Naive thymus-derived CD8-positive, alpha-beta T cell (primary cell): ENCODE measurements at regions not wholly inside any gene's neighbourhood (a gene's known extent, or its start where the extent isn't known, plus 50 kb on each side); places are given as distances from the start of the nearest gene placed in this dataset.
"Not testable (repeated sequence)": the region's sequence is repeated elsewhere in the genome, so short reads cannot be mapped to it uniquely, and the experiment has no call there.

Source experiments
- ATAC-seq, 2 donors: fragments of 150-1000 bp; cut with Tn5 transposase in 1 of 2; sonication (Bioruptor Pico), chemical (Tn5 transposase) in 1 of 2; 1 replicate in 1 of 2; 2 replicates in 1 of 2; pipeline ENCODE4 v1.10.0; 2021; ENCODE audit warnings: mild to moderate bottlenecking in 2 of 2, moderate library complexity in 2 of 2
- POLR2A ChIA-PET: fragments of 350-600 bp; sonication (Branson Sonifier 250); formaldehyde crosslinking; loops from one replicate; lab custom pipeline; 2021; ENCODE audit warnings: antibody characterized with exemption; lab: Charles Lee
- DNase-seq, 10 donors: peaks; one replicate each; pipeline versions ENCODE4 v3.0.0 to v3.0.0-alpha.2; 2020 to 2022
- H3K27ac Mint-ChIP-seq, 10 donors: one replicate each; pipeline ENCODE4 v1.8.0; 2020 to 2022; ENCODE audit warnings: mild to moderate bottlenecking in 10 of 10, mixed read lengths in 10 of 10, moderate library complexity in 4 of 10, inconsistent platforms in 1 of 10
- H3K27me3 Mint-ChIP-seq, 5 donors: one replicate each; pipeline ENCODE4 v1.8.0; 2021 to 2022; ENCODE audit warnings: mixed read lengths in 5 of 5
- H3K36me3 Mint-ChIP-seq, 3 donors: one replicate each; pipeline ENCODE4 v1.8.0; 2020 to 2022; ENCODE audit warnings: mixed read lengths in 3 of 3, mild to moderate bottlenecking in 2 of 3, inconsistent platforms in 1 of 3
- H3K4me1 Mint-ChIP-seq, 4 donors: one replicate each; pipeline ENCODE4 v1.8.0; 2021 to 2022; ENCODE audit warnings: mixed read lengths in 4 of 4
- H3K4me3 Mint-ChIP-seq, 10 donors: one replicate each; pipeline ENCODE4 v1.8.0; 2020 to 2022; ENCODE audit warnings: mild to moderate bottlenecking in 10 of 10, mixed read lengths in 10 of 10, moderate library complexity in 6 of 10, inconsistent platforms in 1 of 10
- H3K9me3 Mint-ChIP-seq, 9 donors: one replicate each; pipeline ENCODE4 v1.8.0; 2020 to 2022; ENCODE audit warnings: mixed read lengths in 9 of 9, mild to moderate bottlenecking in 3 of 9, inconsistent platforms in 1 of 9, moderate library complexity in 1 of 9

DNA sequence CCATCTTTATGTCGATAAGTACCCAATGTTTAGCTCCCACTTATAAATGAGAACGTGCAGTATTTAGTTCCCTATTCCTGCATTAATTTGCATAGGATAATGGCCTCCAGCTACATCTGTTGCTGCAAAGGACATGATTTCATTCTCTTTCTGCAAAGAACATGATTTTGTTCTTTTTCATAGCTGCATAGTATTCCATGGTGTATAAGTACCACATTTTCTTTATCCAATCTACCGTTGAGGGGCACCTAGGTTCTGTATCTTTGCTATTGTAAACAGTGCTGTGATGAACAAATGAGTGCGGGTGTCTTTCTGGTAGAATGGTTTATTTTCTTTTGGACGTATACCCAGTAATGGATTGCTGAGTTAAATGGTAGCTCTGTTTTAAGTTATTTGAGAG is 63.0 kb downstream of the HLX start:
- H3K36me3 Mint-ChIP-seq = no peaks in the 10 kb centered on the region
- POLR2A ChIA-PET = no interaction called here

DNA sequence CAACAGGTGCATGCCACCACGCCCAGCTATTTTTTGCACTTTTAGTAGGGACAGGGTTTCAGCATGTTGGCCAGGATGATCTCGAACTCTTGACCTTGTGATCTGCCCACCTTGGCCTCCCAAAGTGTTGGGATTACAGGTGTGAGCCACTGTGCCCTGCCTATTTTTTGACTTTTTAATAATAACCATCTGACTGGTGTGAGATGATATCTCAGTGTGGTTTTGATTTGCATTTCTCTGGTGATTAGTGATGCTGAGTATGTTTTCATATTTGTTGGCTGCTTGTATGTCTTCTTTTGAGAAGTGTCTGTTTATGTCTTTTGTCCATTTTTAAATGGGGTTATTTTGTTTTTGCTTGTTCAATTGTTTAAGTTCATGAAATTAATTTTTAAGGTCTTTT is 63.7 kb downstream of the HLX start:
- H3K27me3 Mint-ChIP-seq = peaks cover 0 to 22% (median 11%) of the 10 kb centered on the region in 5 donors
- H3K4me1 Mint-ChIP-seq, POLR2A ChIA-PET, ATAC-seq, H3K4me3 Mint-ChIP-seq, DNase-seq, H3K9me3 Mint-ChIP-seq, H3K36me3 Mint-ChIP-seq, H3K27ac Mint-ChIP-seq: not testable (repeated sequence)

More for the DNA sequence above, 63.0 kb downstream of the HLX start:
- Mint-ChIP-seq H3K9me3 (peaks cover 0 to 9% (median 0%) of the 10 kb centered on the region in 9 donors), H3K27ac (no peak overlapping the region), H3K4me1 (no peaks in the 10 kb centered on the region), H3K27me3 (peaks cover 0 to 20% (median 9%) of the 10 kb centered on the region in 5 donors), H3K4me3 (no peak overlapping the region)
- DNase-seq (no peak), ATAC-seq (no peak)

DNA sequence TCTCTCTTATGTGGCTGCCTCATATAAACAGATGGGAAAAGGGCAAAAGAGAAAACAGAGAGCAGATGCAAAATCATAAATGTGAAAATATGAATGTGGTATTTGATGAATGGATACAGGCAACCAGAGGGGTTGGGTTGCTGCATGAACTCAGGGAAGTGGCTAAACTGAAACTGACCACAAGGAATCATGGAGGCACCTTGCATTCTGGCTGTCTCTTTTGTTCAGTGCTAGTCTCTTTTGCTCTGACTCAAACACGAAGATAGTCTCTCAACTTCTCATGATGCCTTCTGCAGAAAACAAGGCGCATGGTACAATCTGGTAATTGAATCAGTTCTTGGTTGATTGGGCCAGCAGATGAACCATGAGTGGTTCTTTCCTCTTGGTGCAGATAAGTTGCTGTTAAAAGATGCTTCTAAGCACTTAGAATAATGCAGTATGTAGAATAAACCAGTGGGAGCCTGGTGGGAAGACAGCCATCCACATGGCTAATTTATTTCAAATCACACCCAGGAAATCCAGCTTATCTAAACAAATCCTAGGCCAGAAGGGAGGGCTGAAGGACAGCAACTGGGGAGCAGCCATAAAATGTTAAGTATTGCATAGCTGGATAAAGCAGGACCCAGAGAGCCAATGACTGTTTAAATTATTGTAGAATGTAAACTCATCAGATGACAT is 64.2 kb downstream of the HLX start:
- no peaks in the 10 kb centered on the region for H3K36me3 Mint-ChIP-seq
- H3K27me3 Mint-ChIP-seq = peaks cover 0 to 27% (median 11%) of the 10 kb centered on the region in 5 donors
- H3K4me3 Mint-ChIP-seq = no peak overlapping the region
- H3K4me1 Mint-ChIP-seq = no peaks in the 10 kb centered on the region
- POLR2A ChIA-PET = no interaction called here
- ATAC-seq (no peak), DNase-seq (no peak)
- H3K9me3 Mint-ChIP-seq = peaks cover 0 to 9% (median 3%) of the 10 kb centered on the region in 9 donors
- H3K27ac Mint-ChIP-seq = no peak overlapping the region

DNA sequence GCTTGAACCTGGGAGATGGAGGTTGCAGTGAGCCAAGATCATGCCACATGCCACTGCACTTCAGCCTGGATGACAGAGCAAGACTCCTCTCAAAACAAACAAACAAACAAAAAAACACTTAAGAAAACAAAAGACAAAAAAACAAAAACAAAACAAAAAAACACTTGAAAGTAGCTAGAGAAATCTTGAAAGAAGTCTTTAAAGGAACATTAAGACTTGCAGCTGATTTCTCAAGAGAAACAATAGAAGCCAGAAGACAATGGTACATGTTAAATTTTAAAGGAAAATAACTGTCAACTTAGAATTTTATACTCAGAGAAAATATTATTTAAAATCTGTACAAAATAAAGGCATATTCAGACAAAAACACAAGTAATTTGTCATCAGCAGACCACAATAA is 71.3 kb downstream of the HLX start:
- POLR2A ChIA-PET = no interaction called here

DNA sequence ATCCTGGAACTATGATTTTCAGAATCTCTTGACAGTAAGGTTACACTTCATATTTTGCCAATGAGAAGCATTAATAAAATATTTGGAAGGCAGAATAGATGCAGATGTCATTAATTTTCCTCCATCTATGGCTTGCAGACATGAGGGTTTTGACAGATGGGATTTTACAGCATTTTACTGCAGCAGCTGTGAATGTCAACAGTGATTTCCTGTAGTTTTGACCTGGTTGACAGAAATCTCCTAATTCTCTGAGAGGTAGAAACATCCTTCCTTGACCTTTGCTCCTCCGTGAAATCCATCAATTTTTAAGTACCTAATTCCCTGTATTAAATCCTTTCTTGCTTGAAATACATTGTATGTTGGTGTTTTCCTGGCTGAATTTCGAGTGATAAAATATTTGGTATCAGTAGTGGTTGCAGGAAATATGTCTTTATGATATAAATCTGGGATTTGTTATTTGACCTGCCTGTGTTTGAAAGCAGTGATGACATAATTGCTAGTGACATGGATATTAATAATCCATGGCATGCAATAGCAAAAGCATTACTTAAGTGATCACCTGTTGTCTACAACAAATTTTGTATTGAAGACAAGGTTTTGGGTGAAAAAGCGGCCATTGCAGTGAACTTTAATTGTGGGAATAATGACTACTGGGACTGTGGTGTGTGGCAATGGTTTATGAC is 73.9 kb downstream of the HLX start:
- ATAC-seq = no peak
- H3K4me3 Mint-ChIP-seq = no peak overlapping the region
- H3K4me1 Mint-ChIP-seq = no peaks in the 10 kb centered on the region
- H3K36me3 Mint-ChIP-seq = peaks cover 0 to 8% (median 0%) of the 10 kb centered on the region in 3 donors
- no peak for DNase-seq
- POLR2A ChIA-PET = no interaction called here
- H3K27me3 Mint-ChIP-seq = peaks cover 0 to 5% (median 0%) of the 10 kb centered on the region in 5 donors
- peaks cover 0 to 35% (median 12%) of the 10 kb centered on the region in 9 donors for H3K9me3 Mint-ChIP-seq
- no peak overlapping the region for H3K27ac Mint-ChIP-seq

More for the DNA sequence above, 71.3 kb downstream of the HLX start:
- DNase-seq (no peak), ATAC-seq (no peak)
- peaks cover 0 to 17% (median 5%) of the 10 kb centered on the region in 5 donors for H3K27me3 Mint-ChIP-seq
- peaks cover 0 to 35% (median 12%) of the 10 kb centered on the region in 9 donors for H3K9me3 Mint-ChIP-seq
- H3K36me3 Mint-ChIP-seq = peaks cover 0 to 8% (median 0%) of the 10 kb centered on the region in 3 donors
- no peak overlapping the region for H3K27ac Mint-ChIP-seq
- H3K4me3 Mint-ChIP-seq = no peak overlapping the region
- no peaks in the 10 kb centered on the region for H3K4me1 Mint-ChIP-seq

DNA sequence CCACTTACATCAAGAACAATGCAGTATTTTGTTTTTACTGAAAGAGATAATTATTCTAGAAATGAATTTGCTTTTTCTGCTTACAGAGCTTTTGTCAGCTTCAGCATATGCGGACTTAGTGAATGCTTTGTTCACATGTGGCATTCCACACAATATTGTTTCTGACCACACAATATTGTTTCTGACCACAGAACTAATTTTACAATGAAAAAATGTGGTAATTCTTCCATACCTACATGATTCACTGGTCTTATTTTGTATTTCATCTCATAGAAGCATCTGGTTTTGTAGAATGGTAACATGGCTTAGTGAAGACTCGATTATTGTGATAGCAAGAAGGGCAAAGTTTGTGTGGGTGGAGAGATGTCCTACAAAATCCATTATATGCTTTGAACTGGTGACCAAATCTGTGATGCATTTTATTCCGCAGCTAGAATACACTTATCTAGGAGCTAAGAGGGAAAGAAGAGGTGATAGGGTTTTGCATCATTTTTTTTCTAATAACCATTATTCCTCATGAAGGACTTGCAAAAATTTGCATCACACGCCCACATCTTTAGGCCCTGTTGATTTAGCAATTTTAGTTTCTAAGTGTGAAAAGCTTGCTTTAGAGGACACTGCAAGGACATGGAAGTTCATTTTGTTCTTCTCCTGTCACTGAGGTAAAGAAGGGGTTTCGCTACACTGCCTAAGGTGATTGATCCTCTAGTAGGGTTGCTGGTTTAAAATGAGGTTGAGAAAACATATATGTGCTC is 75.3 kb downstream of the HLX start:
- Mint-ChIP-seq H3K9me3 (peaks cover 0 to 30% (median 9%) of the 10 kb centered on the region in 9 donors), H3K4me1 (no peaks in the 10 kb centered on the region), H3K27ac (no peak overlapping the region), H3K36me3 (peaks cover 0 to 5% (median 0%) of the 10 kb centered on the region in 3 donors), H3K27me3 (peaks cover 0 to 6% (median 0%) of the 10 kb centered on the region in 5 donors), H3K4me3 (no peak overlapping the region)
- POLR2A ChIA-PET = no interaction called here
- DNase-seq = no peak
- ATAC-seq = no peak

DNA sequence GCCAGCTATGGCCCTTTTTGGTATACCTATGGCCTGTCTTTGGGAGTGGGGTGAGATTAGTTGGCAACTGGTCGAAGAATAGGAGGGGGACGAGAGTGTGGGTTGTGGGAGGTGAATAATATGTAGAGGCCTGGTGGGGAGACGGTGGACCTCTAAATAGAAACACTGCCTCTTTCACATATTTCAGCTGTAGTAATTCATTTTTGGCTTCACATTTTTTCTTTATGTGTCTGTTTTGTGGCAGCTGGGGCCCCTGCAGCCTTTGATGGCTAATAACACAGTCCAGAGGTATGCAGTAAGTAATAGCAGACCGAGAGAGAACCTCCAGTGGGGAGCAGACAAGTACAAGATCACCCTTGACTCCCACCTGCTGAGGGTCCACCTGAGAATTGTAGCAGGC is 75.9 kb downstream of the HLX start:
- no peak overlapping the region for H3K27ac Mint-ChIP-seq
- no peak for ATAC-seq
- peaks cover 0 to 10% (median 0%) of the 10 kb centered on the region in 5 donors for H3K27me3 Mint-ChIP-seq
- no peak for DNase-seq
- POLR2A ChIA-PET = no interaction called here
- H3K36me3 Mint-ChIP-seq = no peaks in the 10 kb centered on the region
- no peak overlapping the region for H3K4me3 Mint-ChIP-seq
- no peaks in the 10 kb centered on the region for H3K4me1 Mint-ChIP-seq
- peaks cover 0 to 25% (median 5%) of the 10 kb centered on the region in 9 donors for H3K9me3 Mint-ChIP-seq

DNA sequence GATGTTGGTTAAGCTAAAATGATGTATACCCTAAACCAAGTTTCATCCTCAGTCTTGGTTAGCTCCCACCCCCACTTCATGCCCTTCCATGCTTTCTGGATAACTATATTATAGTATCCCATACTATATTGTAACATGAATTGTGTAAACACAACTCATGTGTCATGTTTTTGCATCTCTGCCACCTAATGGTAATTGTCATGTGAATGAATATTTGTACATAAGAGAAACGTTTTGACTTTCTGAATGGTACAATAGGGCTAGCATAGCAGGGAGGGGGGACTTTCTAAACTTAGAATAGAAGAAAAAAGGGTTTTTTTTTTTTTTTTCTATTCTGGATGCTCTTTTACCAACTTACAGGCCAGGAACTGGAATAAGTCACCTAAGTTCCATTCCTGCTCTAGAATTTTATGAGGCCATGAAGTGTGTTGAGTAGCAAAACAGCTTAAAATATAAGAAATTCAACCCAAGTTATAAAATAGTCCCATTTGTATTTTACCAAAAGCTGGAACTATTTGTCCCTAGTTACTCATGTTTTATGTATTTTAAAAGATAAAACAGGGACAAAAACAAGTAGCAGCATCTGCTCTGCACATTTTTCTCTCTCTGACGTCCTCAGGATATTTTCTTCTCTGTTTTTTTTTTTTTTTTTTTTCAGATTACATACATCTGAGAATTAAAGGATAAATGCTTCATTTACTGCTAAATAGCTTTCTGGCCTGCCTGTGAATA is 77.4 kb downstream of the HLX start:
- POLR2A ChIA-PET = no interaction called here
- no peak for DNase-seq
- Mint-ChIP-seq H3K9me3 (peaks cover 0 to 10% (median 0%) of the 10 kb centered on the region in 9 donors), H3K36me3 (no peaks in the 10 kb centered on the region), H3K4me1 (no peaks in the 10 kb centered on the region), H3K27ac (no peak overlapping the region), H3K4me3 (no peak overlapping the region), H3K27me3 (peaks cover 0 to 12% (median 0%) of the 10 kb centered on the region in 5 donors)
- ATAC-seq = no peak

DNA sequence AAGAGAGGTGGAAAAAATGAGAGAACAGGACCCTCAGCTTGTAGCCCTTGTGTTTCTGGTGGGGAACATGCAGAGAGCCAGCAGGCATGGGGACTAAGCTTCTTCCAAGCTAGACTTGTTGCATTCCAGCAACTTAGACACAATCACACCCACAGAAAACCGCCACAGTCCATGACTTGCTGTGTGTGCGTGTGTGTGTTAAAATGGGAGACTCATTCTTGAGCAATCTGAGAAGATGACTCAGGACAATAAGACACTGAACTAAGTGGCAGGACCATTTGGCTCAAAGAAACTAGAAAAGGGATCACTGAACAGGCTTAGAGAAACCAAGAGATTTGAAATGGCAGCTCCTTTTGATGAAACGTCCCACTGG is 78.0 kb downstream of the HLX start:
- POLR2A ChIA-PET = no interaction called here
- Mint-ChIP-seq H3K27me3 (peaks cover 0 to 12% (median 0%) of the 10 kb centered on the region in 5 donors), H3K4me1 (no peaks in the 10 kb centered on the region), H3K9me3 (peaks cover 0 to 10% (median 0%) of the 10 kb centered on the region in 9 donors), H3K4me3 (no peak overlapping the region), H3K36me3 (no peaks in the 10 kb centered on the region), H3K27ac (no peak overlapping the region)
- DNase-seq (no peak), ATAC-seq (no peak)

DNA sequence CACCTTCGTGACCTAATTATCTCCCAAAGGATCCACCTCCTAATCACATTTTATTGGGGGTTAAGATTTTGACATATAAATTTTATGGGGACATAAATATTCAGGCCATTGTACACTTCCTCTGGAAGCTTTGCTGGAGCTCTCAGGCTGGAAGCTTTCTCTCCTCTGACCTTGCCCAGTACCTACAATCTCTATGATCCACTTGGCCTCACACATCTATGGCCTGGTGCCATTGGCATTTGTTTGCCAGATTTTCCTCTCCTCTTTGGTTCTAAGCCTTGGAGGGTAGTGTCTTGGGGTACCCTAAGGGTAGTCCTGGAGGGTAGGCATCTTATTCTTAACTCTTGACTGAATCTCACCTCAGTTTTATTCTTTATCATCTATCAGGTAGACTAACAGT is 79.0 kb downstream of the HLX start:
- Mint-ChIP-seq H3K27me3 (peaks cover 0 to 12% (median under 1%) of the 10 kb centered on the region in 5 donors), H3K4me3 (no peak overlapping the region), H3K9me3 (peaks cover 0 to 10% (median 0%) of the 10 kb centered on the region in 9 donors), H3K4me1 (no peaks in the 10 kb centered on the region), H3K27ac (no peak overlapping the region), H3K36me3 (no peaks in the 10 kb centered on the region)
- POLR2A ChIA-PET = no interaction called here
- ATAC-seq = no peak
- DNase-seq = no peak

DNA sequence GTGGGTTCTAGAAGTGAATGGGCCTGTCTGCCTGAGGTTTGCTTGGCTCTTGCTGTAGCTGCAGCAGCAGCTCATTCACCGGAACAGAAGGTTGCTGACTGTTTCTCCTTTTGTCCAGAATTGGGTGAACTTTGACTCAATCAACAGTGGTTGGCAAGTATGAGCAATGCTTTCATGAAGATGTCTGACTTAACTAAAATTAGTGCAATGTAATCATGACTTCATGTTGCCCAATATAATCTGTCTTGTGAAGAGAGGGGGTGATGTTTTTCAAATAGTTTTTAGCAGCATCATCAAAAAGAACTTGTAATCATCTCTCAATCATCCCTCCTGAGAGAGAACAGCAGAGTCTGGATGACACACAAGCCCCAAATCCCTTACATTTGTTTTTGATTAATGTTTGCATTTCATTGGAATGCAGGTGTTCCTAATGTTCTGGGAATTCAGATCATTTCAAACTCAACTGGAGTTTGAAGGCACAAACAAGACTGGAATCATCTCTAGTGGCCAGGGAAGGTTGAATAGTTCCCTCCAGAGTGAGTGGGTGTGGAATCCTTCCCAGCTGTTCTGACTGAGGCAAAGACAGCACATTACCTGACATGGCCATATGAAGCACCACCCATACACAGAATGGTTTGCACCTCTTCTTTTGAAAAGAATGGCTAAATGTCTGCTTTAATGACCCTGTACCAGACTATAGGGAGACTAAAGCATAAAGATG is 82.9 kb downstream of the HLX start:
- H3K4me1 Mint-ChIP-seq = no peaks in the 10 kb centered on the region
- H3K27me3 Mint-ChIP-seq = peaks cover 0 to 20% (median 2%) of the 10 kb centered on the region in 5 donors
- H3K27ac Mint-ChIP-seq = no peak overlapping the region
- POLR2A ChIA-PET = no interaction called here
- H3K4me3 Mint-ChIP-seq = no peak overlapping the region
- peaks cover 0 to 8% (median 0%) of the 10 kb centered on the region in 3 donors for H3K36me3 Mint-ChIP-seq
- DNase-seq = no peak
- peaks cover 2 to 19% (median 7%) of the 10 kb centered on the region in 9 donors for H3K9me3 Mint-ChIP-seq
- no peak for ATAC-seq

DNA sequence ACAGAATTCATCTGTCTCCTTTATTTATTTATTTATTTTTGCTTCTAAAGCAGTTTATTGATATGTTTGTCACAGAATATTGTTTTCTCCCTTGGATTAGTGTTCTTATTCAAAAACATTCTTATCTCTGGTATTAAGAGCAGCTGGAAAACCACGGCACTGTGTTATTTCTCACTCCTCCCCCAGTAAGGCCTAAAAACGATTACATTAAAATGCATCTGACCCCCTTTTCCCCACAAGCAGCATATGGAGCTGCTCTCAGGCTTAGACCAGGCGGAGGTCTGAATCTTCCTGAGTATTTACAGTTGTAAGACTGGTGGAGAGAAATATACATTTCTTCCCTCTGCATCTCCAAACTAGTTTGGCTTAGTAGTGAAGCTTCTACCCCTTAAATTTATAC is 86.8 kb downstream of the HLX start:
- no peak for ATAC-seq
- DNase-seq = no peak
- no peaks in the 10 kb centered on the region for H3K4me1 Mint-ChIP-seq
- H3K4me3 Mint-ChIP-seq = no peak overlapping the region
- peaks cover 0 to 8% (median 0%) of the 10 kb centered on the region in 3 donors for H3K36me3 Mint-ChIP-seq
- POLR2A ChIA-PET = no interaction called here
- H3K9me3 Mint-ChIP-seq = peaks cover 2 to 18% (median 7%) of the 10 kb centered on the region in 9 donors
- no peak overlapping the region for H3K27ac Mint-ChIP-seq
- peaks cover 0 to 11% (median 4%) of the 10 kb centered on the region in 5 donors for H3K27me3 Mint-ChIP-seq
